Effector memory CD4-positive, alpha-beta T cell (primary cell): ENCODE measurements at regions not wholly inside any gene's neighbourhood (a gene's known extent, or its start where the extent isn't known, plus 50 kb on each side); places are given as distances from the start of the nearest gene placed in this dataset.

ENCODE experiments used
- DNase-seq, 3 donors: peaks; one replicate each; pipeline ENCODE4 v3.0.0-alpha.2; 2020
- H3K27ac ChIP-seq: 2 replicates; pipeline ENCODE4 v1.7.0; 2013; ENCODE audit warnings: mild to moderate bottlenecking, low read length, moderate library complexity; ENCODE audit not compliant: insufficient read depth, poor library complexity, severe bottlenecking
- H3K27me3 ChIP-seq: replicated peaks from 2 replicates; pipeline ENCODE4 v1.7.0; 2013; ENCODE audit warnings: mild to moderate bottlenecking, low read length; ENCODE audit not compliant: insufficient read depth, control insufficient read depth, poor library complexity, severe bottlenecking
- H3K36me3 ChIP-seq: 2 replicates; pipeline ENCODE4 v1.7.0; 2013; ENCODE audit warnings: mild to moderate bottlenecking, low read length, moderate library complexity; ENCODE audit not compliant: control insufficient read depth, insufficient read depth
- H3K4me1 ChIP-seq: 2 replicates; pipeline ENCODE4 v1.7.0; 2013; ENCODE audit warnings: low read length, mild to moderate bottlenecking; ENCODE audit not compliant: control insufficient read depth, insufficient read depth, poor library complexity, severe bottlenecking
- H3K4me3 ChIP-seq: 2 replicates; pipeline ENCODE4 v1.7.0; 2013; ENCODE audit warnings: low read length, low read depth, mild to moderate bottlenecking; ENCODE audit not compliant: insufficient read depth, poor library complexity, severe bottlenecking
- H3K9me3 ChIP-seq: 2 replicates; pipeline ENCODE4 v1.7.0; 2013; ENCODE audit warnings: mild to moderate bottlenecking, low read length, moderate library complexity; ENCODE audit not compliant: control insufficient read depth

DNA sequence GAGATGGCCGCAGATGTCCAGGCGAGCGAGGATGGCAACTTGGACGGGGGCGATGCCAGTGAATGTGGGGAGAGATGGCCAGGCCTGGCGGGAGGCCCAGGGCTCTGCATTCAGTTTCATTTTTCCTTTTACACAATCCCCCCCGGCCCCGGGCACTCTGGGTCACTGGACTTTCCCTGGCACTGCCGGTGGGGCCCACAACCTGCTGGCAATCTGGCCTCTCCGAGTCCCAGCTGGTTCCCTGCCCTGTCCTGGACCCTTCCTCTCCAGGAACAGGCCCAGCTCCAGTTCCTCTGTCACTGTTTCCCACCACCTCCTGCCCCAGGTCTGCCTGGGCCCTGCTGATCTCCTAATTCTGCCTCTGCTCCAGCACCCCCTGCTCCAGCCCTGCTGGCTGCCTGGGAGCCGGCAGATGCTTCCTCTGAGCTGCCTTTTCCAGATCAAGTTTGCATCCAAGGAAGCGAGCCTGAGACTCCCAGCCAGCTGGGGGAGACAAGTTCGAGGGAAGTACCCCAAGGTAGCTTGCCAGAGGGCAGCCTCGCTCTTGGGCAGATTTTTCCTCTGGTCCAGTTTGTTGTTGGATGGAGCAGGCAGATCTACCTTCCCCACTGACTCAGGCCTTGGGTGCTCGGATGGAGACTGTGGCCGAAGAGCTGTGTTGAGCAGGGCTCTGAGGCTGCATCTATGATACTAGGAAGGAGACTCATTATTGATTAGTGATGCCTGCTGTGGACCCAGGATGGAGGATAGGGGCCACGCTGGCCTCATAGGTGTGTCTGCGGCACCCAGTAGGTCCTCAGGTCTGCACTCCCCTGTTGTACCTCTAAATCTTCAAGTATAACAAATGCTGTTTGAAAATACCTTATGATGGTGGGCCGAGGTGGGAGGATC, 83.2 kb downstream of the CEBPB start:
- no peaks in the 10 kb centered on the region for H3K36me3 ChIP-seq
- H3K4me1 ChIP-seq, result peaks cover 3% of the 10 kb centered on the region
- H3K27me3 ChIP-seq, result peaks cover 4% of the 10 kb centered on the region
- no peaks in the 10 kb centered on the region for H3K9me3 ChIP-seq
- DNase-seq, result no peak
- no peak overlapping the region for H3K4me3 ChIP-seq
- H3K27ac ChIP-seq, result no peak overlapping the region

DNA sequence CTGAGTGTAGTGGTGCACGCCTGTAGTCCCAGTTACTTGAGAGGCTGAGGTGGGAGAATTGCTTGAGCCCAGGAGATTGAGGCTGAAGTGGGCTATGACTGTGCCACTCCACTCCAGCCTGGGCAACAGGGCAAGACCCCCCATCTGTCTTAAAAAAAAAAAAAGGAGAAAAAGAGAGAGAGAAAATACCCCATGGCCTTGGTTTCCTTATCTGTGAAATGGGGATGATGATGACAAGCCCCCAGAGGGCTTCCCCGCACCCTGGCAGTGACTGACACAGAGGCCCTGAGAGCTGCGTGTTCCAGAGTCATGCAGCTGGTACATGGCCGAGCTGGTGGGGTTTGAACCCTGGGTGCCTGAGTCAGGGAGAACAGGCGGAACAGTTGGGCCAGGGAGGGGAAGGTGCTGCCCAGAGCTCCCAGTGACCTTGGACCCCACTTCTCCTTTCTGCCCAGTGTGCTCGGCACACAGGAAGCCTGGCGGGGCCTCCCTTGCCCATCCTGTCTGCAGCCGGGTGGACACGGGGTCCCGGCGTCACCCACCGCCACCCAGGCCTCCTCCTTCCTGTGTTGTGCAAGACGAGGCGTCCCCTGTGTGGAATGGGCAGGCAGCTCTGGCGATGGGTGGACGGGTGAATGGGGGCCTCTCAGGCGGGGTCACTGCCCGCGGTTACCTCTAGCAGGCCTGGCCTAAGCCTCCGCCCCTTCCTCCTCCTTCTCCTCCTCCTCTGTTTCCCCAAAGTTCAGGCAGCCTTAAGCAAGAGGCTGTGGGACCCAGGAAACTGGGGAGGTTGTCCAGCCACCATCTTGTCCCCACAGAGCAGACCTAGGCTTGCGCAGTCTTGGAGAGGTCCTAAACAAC, 84.2 kb downstream of the CEBPB start:
- Histone ChIP-seq H3K4me1 (peaks cover 3% of the 10 kb centered on the region), H3K4me3 (no peak overlapping the region), H3K36me3 (no peaks in the 10 kb centered on the region), H3K9me3 (no peaks in the 10 kb centered on the region), H3K27me3 (peaks cover 4% of the 10 kb centered on the region), H3K27ac (no peak overlapping the region)
- DNase-seq, result no peak

DNA sequence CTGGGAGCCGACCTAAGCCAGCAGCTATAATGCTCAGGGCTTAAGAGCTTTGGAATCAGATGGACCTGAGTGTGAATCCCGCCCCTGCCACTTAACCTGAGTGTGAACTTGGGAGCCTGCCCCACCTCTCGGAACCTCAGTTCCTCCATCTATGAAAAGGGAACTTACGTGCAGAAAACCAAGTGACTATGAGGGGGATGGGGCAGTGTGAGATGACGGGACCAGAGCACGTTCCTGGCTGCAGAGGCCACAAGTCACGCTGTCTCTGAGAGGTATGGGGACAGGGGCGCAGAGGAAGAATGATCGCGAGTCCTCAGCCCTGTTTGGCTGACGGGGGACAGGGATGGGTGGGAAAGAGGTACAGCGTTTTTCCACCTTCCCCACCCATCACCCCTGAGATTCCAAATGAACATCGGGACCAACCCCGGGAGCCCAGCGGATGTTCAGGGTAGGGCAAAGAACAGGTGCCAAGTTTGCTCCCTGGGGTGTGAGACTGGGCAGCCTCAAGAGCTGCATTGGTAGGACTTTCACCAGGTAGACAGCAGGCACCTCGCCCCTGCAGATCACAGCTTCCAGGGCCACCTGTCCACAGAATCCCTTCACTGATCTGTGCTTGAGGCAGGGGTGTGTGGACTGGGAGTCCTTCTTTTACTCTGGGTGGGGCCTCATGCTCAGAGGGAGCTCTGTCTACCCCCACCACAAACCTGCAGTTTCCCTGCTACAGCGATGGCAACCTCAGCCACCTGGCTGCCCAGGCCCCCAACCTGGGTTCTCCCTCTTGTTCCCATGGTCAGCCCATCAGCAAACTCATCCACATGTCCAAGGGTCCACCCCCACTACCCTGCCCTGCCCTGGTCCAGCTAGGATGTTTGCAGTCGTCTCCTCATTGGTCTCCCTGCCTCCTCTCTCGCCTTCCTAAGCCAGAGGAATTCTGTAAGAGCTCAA, 85.8 kb downstream of the CEBPB start:
- Histone ChIP-seq H3K4me1 (no peaks in the 10 kb centered on the region), H3K9me3 (no peaks in the 10 kb centered on the region), H3K27me3 (peaks cover 4% of the 10 kb centered on the region), H3K27ac (no peak overlapping the region), H3K36me3 (no peaks in the 10 kb centered on the region), H3K4me3 (no peak overlapping the region)
- no peak for DNase-seq

DNA sequence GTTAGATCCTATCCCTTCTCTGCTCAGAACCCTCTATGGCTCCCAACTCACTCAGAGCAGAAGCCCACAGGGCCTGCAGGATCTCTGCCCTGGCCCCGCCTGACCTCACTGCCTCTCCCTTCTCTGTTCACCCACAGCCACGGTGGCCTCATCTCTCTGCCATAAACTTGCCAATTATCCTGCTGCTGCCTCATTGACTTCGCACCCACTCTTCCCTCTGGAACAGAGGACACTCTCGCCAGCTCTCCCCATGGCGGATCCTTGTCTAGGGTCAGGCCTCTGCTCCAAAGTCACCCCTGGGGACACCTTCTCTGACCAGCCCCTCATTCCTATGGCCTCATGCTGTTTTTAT, 86.4 kb downstream of the CEBPB start:
- H3K9me3 ChIP-seq, result no peaks in the 10 kb centered on the region
- H3K4me1 ChIP-seq, result no peaks in the 10 kb centered on the region
- H3K27me3 ChIP-seq, result no peaks in the 10 kb centered on the region
- H3K4me3 ChIP-seq, result no peak overlapping the region
- H3K36me3 ChIP-seq, result no peaks in the 10 kb centered on the region
- no peak overlapping the region for H3K27ac ChIP-seq
- no peak for DNase-seq

DNA sequence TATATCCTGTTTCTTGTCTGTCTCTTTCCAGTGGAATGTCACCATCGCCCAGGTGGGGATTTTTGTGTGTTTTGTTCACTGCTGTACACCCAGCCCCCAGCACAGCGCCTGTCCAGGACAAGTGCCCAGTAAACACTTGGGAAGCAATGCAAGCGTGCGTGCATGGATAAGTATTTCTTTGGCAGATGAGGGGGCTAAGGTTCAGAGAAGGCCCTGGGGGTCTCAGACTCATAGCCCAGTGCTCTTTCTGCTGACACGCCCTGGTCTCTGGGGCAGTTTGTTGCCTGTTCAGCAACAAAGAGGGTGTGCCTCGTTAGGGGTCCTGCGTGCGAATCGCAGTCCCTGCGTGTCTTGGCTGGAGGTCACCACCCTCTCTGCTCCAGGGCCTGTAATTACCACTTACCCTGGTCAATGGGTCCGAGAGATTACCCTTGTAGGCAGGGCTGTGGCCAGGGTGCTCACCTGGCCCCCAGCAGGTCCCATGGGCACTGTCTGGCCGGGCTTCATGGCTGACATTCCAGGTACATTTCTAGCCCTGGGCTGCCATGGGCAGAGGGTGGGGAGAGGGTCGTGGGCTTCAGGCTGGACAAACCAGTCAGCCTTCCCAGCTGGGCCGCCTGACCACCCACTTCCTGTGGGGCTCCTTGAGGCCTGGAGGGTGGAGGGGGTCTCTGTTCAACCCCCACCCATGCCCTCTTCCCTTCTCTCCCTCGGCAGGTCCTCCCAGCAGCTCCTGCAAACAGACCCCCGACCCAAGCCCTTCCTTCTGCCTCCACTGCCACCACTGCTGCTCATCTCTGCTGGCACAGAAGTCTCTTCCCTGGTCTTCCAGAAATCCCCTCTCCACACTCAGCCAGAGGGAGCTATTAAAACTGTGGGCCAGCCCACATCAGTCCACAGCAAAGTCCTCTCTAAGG, 87.1 kb downstream of the CEBPB start:
- Histone ChIP-seq H3K4me1 (no peaks in the 10 kb centered on the region), H3K36me3 (no peaks in the 10 kb centered on the region), H3K27me3 (no peaks in the 10 kb centered on the region), H3K4me3 (no peak overlapping the region), H3K9me3 (no peaks in the 10 kb centered on the region), H3K27ac (no peak overlapping the region)
- DNase-seq, result no peak

- Histone ChIP-seq H3K36me3 (no peaks in the 10 kb centered on the region), H3K9me3 (no peaks in the 10 kb centered on the region), H3K27ac (no peak overlapping the region), H3K4me3 (no peak overlapping the region), H3K4me1 (no peaks in the 10 kb centered on the region), H3K27me3 (no peaks in the 10 kb centered on the region)
- DNase-seq, result no peak
These were observed 87.7 kb downstream of the CEBPB start for GRCh38 chr20:50278377-50278683.

- no peaks in the 10 kb centered on the region for H3K27me3 ChIP-seq
- no peaks in the 10 kb centered on the region for H3K4me1 ChIP-seq
- H3K27ac ChIP-seq, result no peak overlapping the region
- no peak overlapping the region for H3K4me3 ChIP-seq
- DNase-seq, result no peak
- no peaks in the 10 kb centered on the region for H3K36me3 ChIP-seq
- H3K9me3 ChIP-seq, result no peaks in the 10 kb centered on the region
These were observed 88.3 kb downstream of the CEBPB start for GRCh38 chr20:50278684-50279531.

DNA sequence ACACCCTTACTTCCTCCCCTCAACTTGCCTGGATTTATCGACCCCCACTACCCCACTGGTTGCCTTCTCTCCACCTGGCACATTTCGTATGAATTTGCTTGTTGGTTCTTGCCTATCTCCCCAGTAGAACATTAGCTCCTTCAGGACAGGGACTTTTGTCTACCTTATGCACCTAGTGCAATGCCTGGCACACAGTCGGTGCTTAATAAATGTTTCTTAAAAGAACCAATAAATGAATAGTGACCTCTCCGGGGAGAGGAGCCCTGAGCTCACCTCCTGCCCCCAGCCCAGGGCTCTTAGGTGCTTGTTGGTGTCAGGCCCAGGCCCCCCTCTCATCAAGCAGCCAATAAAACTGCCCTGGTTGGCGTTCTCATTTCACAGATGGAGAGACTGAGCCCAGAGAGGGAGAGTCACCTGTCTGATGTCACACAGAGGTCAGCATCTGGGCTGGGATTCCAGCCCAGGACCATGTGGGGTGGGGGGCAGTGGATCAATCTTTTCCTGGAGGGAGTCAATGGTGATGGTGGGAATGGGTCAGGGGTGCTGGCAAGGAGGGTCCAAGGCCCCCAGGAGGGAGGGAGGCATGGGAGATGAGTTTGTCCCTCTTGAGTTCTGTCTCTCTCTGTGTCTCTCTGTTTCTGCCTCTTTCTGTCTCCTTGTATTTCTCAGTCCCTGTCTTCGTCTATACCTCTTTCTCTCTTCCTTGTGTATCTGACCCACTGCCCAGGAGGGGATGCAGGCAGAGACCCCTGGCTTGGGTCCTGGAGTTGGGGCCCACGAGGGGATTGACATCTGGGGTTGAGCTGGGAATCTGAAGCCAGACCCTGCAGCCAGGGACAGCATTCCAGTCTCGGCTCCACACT, 89.6 kb downstream of the CEBPB start:
- H3K27me3 ChIP-seq, result no peaks in the 10 kb centered on the region
- no peaks in the 10 kb centered on the region for H3K36me3 ChIP-seq
- H3K27ac ChIP-seq, result no peak overlapping the region
- no peak for DNase-seq
- H3K9me3 ChIP-seq, result no peaks in the 10 kb centered on the region
- H3K4me1 ChIP-seq, result peaks cover 2% of the 10 kb centered on the region
- H3K4me3 ChIP-seq, result no peak overlapping the region
